Hepatocyte (in vitro differentiated cells): ENCODE measurements at regions not wholly inside any gene's neighbourhood (a gene's known extent, or its start where the extent isn't known, plus 50 kb on each side); places are given as distances from the start of the nearest gene placed in this dataset.

ENCODE experiments used
- DNase-seq: peaks from one replicate; pipeline ENCODE4 v3.0.0-alpha.2; 2016; ENCODE audit warnings: low spot score
- H2AFZ ChIP-seq: fragments of 200-600 bp; sonication (generic); 2 replicates; pipeline ENCODE4 v1.6.0; 2016; ENCODE audit warnings: antibody characterized with exemption, mild to moderate bottlenecking
- H3K27ac ChIP-seq: fragments of 200-600 bp; sonication (generic); 2 replicates; pipeline ENCODE4 v1.5.1; 2016; ENCODE audit warnings: mild to moderate bottlenecking
- H3K27me3 ChIP-seq: fragments of 200-600 bp; sonication (generic); 2 replicates; pipeline ENCODE4 v1.6.1; 2016
- H3K36me3 ChIP-seq: fragments of 200-600 bp; sonication (generic); replicated peaks from 2 replicates; pipeline ENCODE4 v1.5.1; 2016; ENCODE audit warnings: low read depth; ENCODE audit not compliant: insufficient read depth
- H3K4me1 ChIP-seq: fragments of 200-600 bp; sonication (generic); 2 replicates; pipeline ENCODE4 v1.5.1; 2016; ENCODE audit warnings: mild to moderate bottlenecking, moderate library complexity; ENCODE audit not compliant: insufficient read depth
- H3K4me2 ChIP-seq: fragments of 200-600 bp; sonication (generic); 2 replicates; pipeline ENCODE4 v1.6.0; 2016
- H3K4me3 ChIP-seq: fragments of 200-600 bp; sonication (generic); 2 replicates; pipeline ENCODE4 v1.5.1; 2016; ENCODE audit warnings: mild to moderate bottlenecking
- H3K79me2 ChIP-seq: fragments of 200-600 bp; sonication (generic); 2 replicates; pipeline ENCODE4 v1.6.0; 2017; ENCODE audit warnings: mild to moderate bottlenecking
- H3K9me2 ChIP-seq: fragments of 200-600 bp; sonication (generic); replicated peaks from 2 replicates; pipeline ENCODE4 v1.6.0; 2017; ENCODE audit warnings: mild to moderate bottlenecking; ENCODE audit not compliant: insufficient read depth
- H3K9me3 ChIP-seq: fragments of 200-600 bp; sonication (generic); 2 replicates; pipeline ENCODE4 v1.5.1; 2016; ENCODE audit warnings: low read depth, mild to moderate bottlenecking
- H4K20me1 ChIP-seq: fragments of 200-600 bp; sonication (generic); 2 replicates; pipeline ENCODE4 v1.6.0; 2016; ENCODE audit warnings: mild to moderate bottlenecking; ENCODE audit not compliant: insufficient read depth, poor library complexity, severe bottlenecking
- CTCF ChIP-seq: fragments of 200-600 bp; sonication (generic); IDR thresholded peaks from 2 replicates; pipeline ENCODE4 v1.5.1; 2016; ENCODE audit warnings: antibody characterized with exemption, mild to moderate bottlenecking; ENCODE audit not compliant: poor library complexity
- EZH2 ChIP-seq: fragments of 200-600 bp; sonication (generic); IDR thresholded peaks from 2 replicates; pipeline ENCODE4 v1.6.1; 2016; ENCODE audit warnings: antibody characterized with exemption, mild to moderate bottlenecking, borderline replicate concordance
- EZH2phosphoT487 ChIP-seq: fragments of 200-600 bp; sonication (generic); IDR thresholded peaks from one replicate; pipeline ENCODE4 v1.6.1; 2018; ENCODE audit warnings: antibody characterized with exemption, mild to moderate bottlenecking, low read depth, moderate library complexity; ENCODE audit not compliant: unreplicated experiment, severe bottlenecking
- WGBS: methylation state at CpG from one replicate; pipeline ENCODE4 v1.1.6; 2016; ENCODE audit warnings: low lambda C conversion rate; ENCODE audit errors: missing lambda C conversion rate; 5-methylcytosine and 5-hydroxymethylcytosine counted together

GRCh38 chr20:6644813-6645628 is 122.5 kb upstream of the BMP2 start:
- Histone ChIP-seq H3K27ac (no peak overlapping the region), H3K4me1 (no peaks in the 10 kb centered on the region), H3K27me3 (no peaks in the 10 kb centered on the region), H3K79me2 (no peaks in the 10 kb centered on the region), H4K20me1 (no peaks in the 10 kb centered on the region), H3K9me2 (no peaks in the 10 kb centered on the region), H3K4me2 (no peak overlapping the region), H2AFZ (no peak overlapping the region), H3K9me3 (no peaks in the 10 kb centered on the region), H3K36me3 (no peaks in the 10 kb centered on the region), H3K4me3 (no peak overlapping the region)
- WGBS = 74% methylated on average over 10 of the region's 10 CpGs
- DNase-seq = no peak
- no peak for TF ChIP-seq CTCF
- TF ChIP-seq EZH2phosphoT487 = no peak
- TF ChIP-seq EZH2 = no peak

- Histone ChIP-seq H3K9me3 (no peaks in the 10 kb centered on the region), H3K4me3 (no peak overlapping the region), H2AFZ (no peak overlapping the region), H3K79me2 (no peaks in the 10 kb centered on the region), H4K20me1 (no peaks in the 10 kb centered on the region), H3K9me2 (no peaks in the 10 kb centered on the region), H3K27ac (no peak overlapping the region), H3K36me3 (no peaks in the 10 kb centered on the region), H3K4me1 (no peaks in the 10 kb centered on the region), H3K27me3 (no peaks in the 10 kb centered on the region), H3K4me2 (no peak overlapping the region)
- 82% methylated on average over 5 of the region's 5 CpGs for WGBS
- DNase-seq = no peak
- TF ChIP-seq CTCF (peak; percentile 18), EZH2phosphoT487 (no peak)
Measured at GRCh38 chr20:6641012-6641411, 126.5 kb upstream of the BMP2 start.

GRCh38 chr20:6637160-6637579 is 130.3 kb upstream of the BMP2 start:
- DNase-seq = no peak
- no peaks in the 10 kb centered on the region for H4K20me1 ChIP-seq
- peak overlapping the region; percentile 48 for H3K27ac ChIP-seq
- no peak overlapping the region for H2AFZ ChIP-seq
- H3K36me3 ChIP-seq = no peaks in the 10 kb centered on the region
- no peaks in the 10 kb centered on the region for H3K9me3 ChIP-seq
- TF ChIP-seq EZH2phosphoT487 (no peak), EZH2 (no peak), CTCF (no peak)
- peaks cover 6% of the 10 kb centered on the region for H3K4me1 ChIP-seq
- H3K9me2 ChIP-seq = no peaks in the 10 kb centered on the region
- no peaks in the 10 kb centered on the region for H3K27me3 ChIP-seq
- H3K4me3 ChIP-seq = no peak overlapping the region
- H3K79me2 ChIP-seq = no peaks in the 10 kb centered on the region
- H3K4me2 ChIP-seq = no peak overlapping the region
